T-helper 2 cell treated with Interferon-gamma antibody and Interleukin-4, amounts not matched to agents 5 μg/mL and 100 μg/mL, for 36 hours (primary cell): ENCODE measurements at regions not wholly inside any gene's neighbourhood (a gene's known extent, or its start where the extent isn't known, plus 50 kb on each side); places are given as distances from the start of the nearest gene placed in this dataset.

Experiments used
- DNase-seq: peaks from one replicate; pipeline ENCODE4 v3.0.0; 2021; ENCODE audit warnings: low spot score
- H3K27ac Mint-ChIP-seq: one replicate; pipeline ENCODE4 v1.8.0; 2021; ENCODE audit warnings: mild to moderate bottlenecking, mixed read lengths
- H3K27me3 Mint-ChIP-seq: one replicate; pipeline ENCODE4 v1.8.0; 2021; ENCODE audit warnings: low read depth, mixed read lengths
- H3K36me3 Mint-ChIP-seq: one replicate; pipeline ENCODE4 v1.8.0; 2021; ENCODE audit warnings: low read depth, mixed read lengths
- H3K4me1 Mint-ChIP-seq: one replicate; pipeline ENCODE4 v1.8.0; 2021; ENCODE audit warnings: low read depth, mixed read lengths
- H3K4me3 Mint-ChIP-seq: one replicate; pipeline ENCODE4 v1.8.0; 2022; ENCODE audit warnings: mild to moderate bottlenecking, moderate library complexity, mixed read lengths
- H3K9me3 Mint-ChIP-seq: one replicate; pipeline ENCODE4 v1.8.0; 2021; ENCODE audit warnings: mixed read lengths

DNA sequence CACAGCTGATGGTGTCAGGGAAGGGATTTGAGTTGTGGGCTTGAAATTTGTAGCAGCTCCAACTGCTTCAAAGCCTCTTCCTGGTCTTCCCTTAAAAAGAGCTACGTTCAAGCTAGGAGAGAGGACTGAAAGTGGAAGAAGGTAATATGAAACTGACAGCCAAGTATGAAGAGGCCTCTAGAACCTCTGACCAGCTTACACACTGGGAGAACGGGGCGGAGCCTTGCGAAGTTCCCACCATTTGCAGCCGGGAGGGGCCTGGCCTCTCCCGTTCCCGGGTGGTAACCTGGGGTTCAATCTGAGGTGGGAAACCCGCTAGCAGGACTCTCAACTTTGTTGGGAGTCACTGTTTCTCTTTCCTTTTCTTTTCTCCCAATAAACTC is 97.8 kb upstream of the PDE10A start:
- Mint-ChIP-seq H3K9me3 (peaks cover 3% of the 10 kb centered on the region), H3K36me3 (no peaks in the 10 kb centered on the region), H3K4me1 (no peaks in the 10 kb centered on the region), H3K4me3 (no peak overlapping the region), H3K27me3 (peaks cover under 1% of the 10 kb centered on the region), H3K27ac (no peak overlapping the region)
- no peak for DNase-seq

DNA sequence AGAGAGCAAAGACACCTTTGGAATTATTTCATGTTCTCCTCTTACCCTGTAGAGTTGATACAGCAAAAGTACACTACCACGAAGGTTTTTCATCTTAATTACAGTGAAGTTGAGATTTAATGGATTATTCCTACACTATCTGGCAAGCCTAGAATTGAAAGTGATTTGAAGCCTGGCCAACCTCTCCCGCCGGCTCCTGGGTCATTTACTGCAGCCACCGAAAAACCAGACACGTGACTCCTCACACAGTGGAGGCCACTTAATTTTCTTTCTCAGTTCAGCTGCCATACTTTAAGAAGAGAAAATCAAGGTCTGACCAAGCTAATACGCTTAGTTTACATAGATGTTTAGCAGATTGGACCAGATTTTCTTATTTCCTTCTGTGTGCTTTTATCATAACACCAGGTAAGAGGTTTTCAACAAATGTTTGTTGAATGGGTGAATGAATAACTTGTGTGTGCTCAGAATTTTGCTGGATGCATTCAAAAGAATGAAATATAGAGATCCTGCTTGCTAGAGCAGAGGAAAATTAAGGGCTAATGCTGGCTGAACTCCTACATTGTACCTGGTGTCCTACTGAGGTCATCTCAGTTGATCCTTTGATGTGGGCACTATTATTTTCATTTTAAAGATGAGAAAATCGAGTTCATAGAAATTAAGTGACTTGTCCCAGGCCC is 97.2 kb upstream of the PDE10A start:
- Mint-ChIP-seq H3K4me1 (no peaks in the 10 kb centered on the region), H3K27me3 (peaks cover 5% of the 10 kb centered on the region), H3K9me3 (peaks cover 3% of the 10 kb centered on the region), H3K36me3 (no peaks in the 10 kb centered on the region), H3K27ac (no peak overlapping the region), H3K4me3 (no peak overlapping the region)
- no peak for DNase-seq

DNA sequence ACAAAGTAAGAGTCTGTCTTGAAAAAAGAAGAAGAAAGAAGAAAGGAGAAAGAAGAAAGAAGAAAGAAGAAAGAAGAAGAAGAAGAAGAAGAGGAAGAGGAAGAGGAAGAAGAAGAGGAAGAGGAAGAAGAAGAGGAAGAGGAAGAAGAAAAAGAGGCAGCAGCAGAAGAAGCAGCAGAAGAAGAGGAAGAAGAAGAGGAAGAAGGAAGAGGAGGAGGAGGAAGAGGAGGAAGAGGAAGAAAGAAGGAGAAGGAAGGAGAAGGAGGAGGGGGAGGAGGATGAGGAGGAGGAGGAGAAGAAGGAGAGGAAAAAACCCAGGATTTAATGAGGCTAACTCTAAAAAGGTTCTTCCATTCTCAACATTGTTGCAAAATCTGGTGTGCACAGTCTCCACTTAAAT is 95.4 kb upstream of the PDE10A start:
- Mint-ChIP-seq H3K27me3 (peaks cover 6% of the 10 kb centered on the region), H3K27ac (no peak overlapping the region), H3K9me3 (peaks cover 3% of the 10 kb centered on the region), H3K4me1 (no peaks in the 10 kb centered on the region), H3K4me3 (no peak overlapping the region), H3K36me3 (no peaks in the 10 kb centered on the region)
- no peak for DNase-seq

DNA sequence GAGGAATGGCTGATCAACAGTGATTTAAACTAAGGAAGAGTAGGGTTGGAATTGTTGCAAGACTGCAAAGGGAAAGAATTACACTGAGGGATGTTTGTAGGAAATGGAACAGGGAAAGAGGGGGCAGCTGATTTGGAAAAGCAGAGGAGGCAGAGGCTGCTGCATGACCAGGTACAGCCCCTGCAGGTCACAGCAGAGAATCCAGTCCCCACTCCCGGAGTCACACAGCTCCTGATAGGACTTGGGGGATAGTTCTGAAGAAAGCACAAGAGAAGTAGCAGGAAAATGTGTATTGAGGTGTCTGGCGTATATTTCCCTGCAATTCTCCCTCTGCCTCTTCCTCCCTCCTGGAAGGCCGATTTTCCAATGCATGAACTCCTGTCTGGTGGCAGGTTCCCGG is 92.5 kb upstream of the PDE10A start:
- no peak overlapping the region for H3K4me3 Mint-ChIP-seq
- H3K27ac Mint-ChIP-seq: no peak overlapping the region
- H3K27me3 Mint-ChIP-seq: peaks cover 6% of the 10 kb centered on the region
- H3K4me1 Mint-ChIP-seq: no peaks in the 10 kb centered on the region
- no peaks in the 10 kb centered on the region for H3K36me3 Mint-ChIP-seq
- H3K9me3 Mint-ChIP-seq: no peaks in the 10 kb centered on the region
- DNase-seq: no peak

DNA sequence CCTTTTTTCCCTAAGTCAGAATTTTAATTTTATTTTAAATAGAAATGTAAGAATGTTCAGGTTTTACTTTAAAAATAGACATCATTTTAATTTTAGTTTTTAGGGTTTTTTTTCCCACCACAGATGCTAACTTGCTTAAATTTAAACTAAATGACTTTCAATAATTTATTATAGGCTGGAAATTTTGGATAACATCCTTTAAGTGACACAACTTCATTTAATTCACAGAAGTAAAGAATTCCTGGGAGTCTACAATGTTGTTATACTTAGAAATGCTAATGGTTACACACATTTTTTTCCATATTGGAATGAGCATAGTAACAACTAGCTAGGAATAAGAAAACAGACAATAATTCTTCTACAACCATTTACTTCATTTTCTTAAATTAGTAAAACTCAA is 90.5 kb upstream of the PDE10A start:
- Mint-ChIP-seq H3K4me1 (no peaks in the 10 kb centered on the region), H3K4me3 (no peak overlapping the region), H3K27me3 (peaks cover 6% of the 10 kb centered on the region), H3K27ac (no peak overlapping the region), H3K36me3 (no peaks in the 10 kb centered on the region), H3K9me3 (peaks cover 6% of the 10 kb centered on the region)
- no peak for DNase-seq

DNA sequence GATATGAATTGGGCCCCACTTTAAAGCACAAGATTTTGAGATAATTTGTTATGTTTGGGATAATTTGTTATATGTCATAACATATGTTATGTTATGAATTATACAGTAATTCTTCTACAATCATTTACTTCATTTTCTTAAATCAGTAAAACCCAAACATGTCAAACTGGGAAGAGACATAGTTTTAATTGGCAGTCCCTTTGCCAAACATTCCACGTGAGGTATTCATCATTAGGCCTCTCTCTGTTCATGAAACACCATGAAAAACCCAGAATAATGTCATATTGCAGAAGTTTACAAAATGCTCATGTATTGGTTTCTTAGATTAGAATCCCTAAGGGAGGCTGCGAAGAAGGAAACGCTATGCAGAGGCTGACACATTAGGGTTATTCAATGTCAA is 89.4 kb upstream of the PDE10A start:
- H3K36me3 Mint-ChIP-seq: no peaks in the 10 kb centered on the region
- DNase-seq: no peak
- no peak overlapping the region for H3K4me3 Mint-ChIP-seq
- no peak overlapping the region for H3K27ac Mint-ChIP-seq
- no peaks in the 10 kb centered on the region for H3K4me1 Mint-ChIP-seq
- H3K27me3 Mint-ChIP-seq: peaks cover 6% of the 10 kb centered on the region
- peaks cover 6% of the 10 kb centered on the region for H3K9me3 Mint-ChIP-seq

DNA sequence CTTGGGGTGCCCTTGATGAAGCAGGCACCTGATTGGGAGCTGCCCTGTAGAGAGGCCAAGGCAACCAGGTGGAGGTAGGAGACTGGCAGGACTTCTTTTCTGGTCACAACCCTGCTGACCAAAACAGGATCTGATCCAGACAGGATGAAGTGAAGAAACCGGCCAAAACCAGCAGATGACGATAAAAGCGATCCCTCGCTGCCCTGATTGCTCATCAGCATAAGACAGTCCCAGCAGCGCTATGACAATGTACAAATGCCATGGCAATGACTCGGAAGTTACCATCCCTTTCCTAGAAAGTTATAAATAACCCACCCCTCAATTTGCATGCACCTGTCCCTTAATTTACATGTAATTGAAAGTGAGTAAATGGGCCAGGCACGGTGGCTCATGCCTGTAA is 88.4 kb upstream of the PDE10A start:
- no peak overlapping the region for H3K27ac Mint-ChIP-seq
- no peaks in the 10 kb centered on the region for H3K4me1 Mint-ChIP-seq
- no peak for DNase-seq

DNA sequence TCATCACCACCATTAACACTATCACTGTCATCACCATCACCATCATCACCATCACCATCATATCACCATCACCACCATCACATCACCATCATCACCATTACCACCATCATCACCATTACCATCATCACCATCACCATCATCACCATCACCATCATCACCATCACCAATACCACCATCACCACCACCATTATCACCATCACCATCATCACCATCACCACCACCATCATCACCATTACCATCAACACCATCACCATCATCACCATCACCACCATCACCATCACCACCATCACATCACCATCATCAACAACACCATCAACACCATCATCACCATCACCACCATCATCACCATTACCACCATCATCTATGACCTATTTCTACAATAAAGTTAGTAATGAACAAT is 86.1 kb upstream of the PDE10A start:
- Mint-ChIP-seq H3K4me1 (peaks cover 3% of the 10 kb centered on the region), H3K9me3 (peaks cover 6% of the 10 kb centered on the region), H3K36me3 (no peaks in the 10 kb centered on the region), H3K27me3 (no peaks in the 10 kb centered on the region), H3K4me3 (no peak overlapping the region), H3K27ac (no peak overlapping the region)
- DNase-seq: no peak

More for the DNA sequence above, 88.4 kb upstream of the PDE10A start:
- Mint-ChIP-seq H3K27me3 (peaks cover 6% of the 10 kb centered on the region), H3K9me3 (peaks cover 6% of the 10 kb centered on the region), H3K36me3 (no peaks in the 10 kb centered on the region), H3K4me3 (no peak overlapping the region)

DNA sequence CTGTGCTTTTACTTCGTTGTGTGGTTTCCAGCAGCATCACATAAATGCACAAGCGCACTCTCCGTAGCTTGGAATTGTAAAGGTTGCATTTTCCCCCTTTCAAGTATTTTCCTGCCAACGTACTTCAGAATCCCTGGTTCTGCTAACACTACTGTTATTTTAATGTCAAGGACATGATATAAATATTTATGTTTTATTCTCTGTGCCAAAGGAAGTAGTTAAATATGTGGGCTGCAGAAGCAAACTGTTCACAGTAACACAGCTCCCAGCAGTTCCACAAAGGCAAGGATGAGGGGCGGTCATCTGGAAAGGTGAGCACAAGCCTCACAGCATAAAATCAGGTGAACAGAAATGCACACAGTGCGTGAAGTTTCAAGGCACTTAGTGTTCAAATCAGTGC is 85.3 kb upstream of the PDE10A start:
- Mint-ChIP-seq H3K27me3 (no peaks in the 10 kb centered on the region), H3K4me1 (peaks cover 8% of the 10 kb centered on the region), H3K27ac (no peak overlapping the region), H3K36me3 (no peaks in the 10 kb centered on the region), H3K9me3 (peaks cover 6% of the 10 kb centered on the region), H3K4me3 (no peak overlapping the region)
- DNase-seq: no peak

DNA sequence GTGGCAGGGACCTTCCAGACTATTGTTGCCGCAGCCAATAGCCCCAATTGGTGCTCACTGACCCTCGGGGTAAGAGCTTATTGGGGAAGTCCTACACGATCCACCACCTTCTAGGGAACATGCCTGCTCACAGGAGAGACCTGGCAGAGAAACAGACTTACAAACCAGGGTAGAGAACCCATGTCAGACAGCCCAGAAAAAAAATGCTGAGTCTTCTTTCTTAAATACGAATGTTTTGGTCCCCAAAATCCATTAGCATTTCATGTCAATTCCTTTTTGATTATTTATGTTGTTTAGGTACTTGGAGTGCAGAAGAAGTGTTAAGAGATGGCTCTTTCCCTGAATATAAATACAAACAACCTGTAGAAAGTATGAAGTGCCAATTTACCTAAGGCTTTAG is 84.9 kb upstream of the PDE10A start:
- Mint-ChIP-seq H3K4me3 (no peak overlapping the region), H3K27ac (no peak overlapping the region), H3K9me3 (peaks cover 6% of the 10 kb centered on the region), H3K36me3 (no peaks in the 10 kb centered on the region), H3K27me3 (no peaks in the 10 kb centered on the region), H3K4me1 (peaks cover 9% of the 10 kb centered on the region)
- no peak for DNase-seq

DNA sequence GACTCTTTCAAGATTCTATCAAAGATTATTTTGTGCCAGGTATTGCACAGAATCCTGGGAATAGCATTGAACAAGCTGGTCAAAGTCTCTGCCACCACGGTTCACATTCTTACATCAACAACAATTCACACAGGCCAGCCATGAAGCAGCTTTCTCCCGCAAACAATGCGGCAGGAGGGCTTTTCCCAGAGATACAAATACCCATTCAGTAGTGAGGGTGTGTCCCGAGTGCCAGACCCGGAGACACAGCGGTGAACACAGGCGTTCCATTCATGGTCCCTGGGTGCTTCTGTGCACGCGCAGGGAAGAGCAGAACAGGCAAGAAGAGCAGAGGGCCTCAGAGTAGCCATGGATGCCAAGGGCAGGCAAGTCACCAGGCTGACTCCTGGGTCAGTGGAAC is 83.3 kb upstream of the PDE10A start:
- Mint-ChIP-seq H3K9me3 (peaks cover 6% of the 10 kb centered on the region), H3K27me3 (no peaks in the 10 kb centered on the region), H3K4me1 (peaks cover 9% of the 10 kb centered on the region), H3K36me3 (no peaks in the 10 kb centered on the region), H3K4me3 (no peak overlapping the region), H3K27ac (peak overlapping the region; percentile 22)
- no peak for DNase-seq

DNA sequence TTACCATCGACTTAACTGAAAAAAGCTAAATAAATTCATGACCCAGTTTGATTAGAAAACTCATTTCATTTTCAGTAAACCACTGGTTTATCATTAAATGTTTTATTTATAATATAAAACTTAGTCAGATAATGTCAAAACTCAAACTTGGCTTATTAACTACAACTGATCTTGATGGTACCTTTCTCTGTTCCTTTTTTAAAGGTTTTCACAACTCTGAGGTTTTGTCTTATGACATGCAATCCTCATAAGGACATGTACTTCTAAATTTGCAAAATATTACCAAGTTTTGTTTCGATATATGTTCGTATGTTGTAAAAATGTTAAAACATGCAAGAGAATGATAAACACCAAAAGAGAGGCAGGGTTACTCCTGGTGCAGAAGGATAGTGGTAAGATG is 82.5 kb upstream of the PDE10A start:
- peaks cover 6% of the 10 kb centered on the region for H3K9me3 Mint-ChIP-seq
- H3K4me3 Mint-ChIP-seq: no peak overlapping the region
- DNase-seq: no peak
- no peaks in the 10 kb centered on the region for H3K36me3 Mint-ChIP-seq
- H3K27me3 Mint-ChIP-seq: no peaks in the 10 kb centered on the region
- H3K4me1 Mint-ChIP-seq: peaks cover 9% of the 10 kb centered on the region
- no peak overlapping the region for H3K27ac Mint-ChIP-seq

DNA sequence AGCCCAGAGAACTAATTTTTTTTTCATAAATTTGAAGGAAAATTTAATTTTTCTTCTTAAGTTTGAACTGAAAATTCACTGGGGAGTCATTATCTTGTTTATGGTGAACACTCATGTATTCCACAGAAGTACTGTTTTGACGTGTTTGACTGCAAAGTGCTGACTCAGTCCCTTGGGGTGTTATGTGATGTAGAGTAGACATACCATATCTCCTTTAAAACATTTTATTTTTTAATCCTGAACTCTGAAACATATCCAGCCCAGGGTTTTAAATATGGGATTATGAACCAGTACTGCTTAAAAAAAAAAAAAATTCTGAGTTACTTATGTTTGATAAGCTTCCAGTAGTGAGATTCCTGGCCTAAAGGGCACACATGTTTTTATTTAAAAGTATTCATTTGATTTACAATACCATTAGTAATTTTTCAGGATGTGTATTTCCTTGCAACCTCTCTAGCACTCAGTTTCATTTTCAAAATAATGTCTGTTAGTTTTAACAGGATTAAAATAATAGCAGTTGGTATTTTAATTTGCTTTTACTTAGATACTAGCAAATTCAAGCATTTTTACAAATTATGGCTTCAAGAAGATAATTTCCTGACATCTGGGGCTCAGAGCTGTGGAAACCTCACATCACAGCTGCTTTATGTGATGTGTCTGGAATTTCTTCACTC is 81.7 kb upstream of the PDE10A start:
- H3K36me3 Mint-ChIP-seq: no peaks in the 10 kb centered on the region
- no peak overlapping the region for H3K4me3 Mint-ChIP-seq
- peaks cover 9% of the 10 kb centered on the region for H3K4me1 Mint-ChIP-seq
- no peaks in the 10 kb centered on the region for H3K27me3 Mint-ChIP-seq
- peak; percentile 30 for DNase-seq
- H3K27ac Mint-ChIP-seq: no peak overlapping the region
- H3K9me3 Mint-ChIP-seq: peaks cover 6% of the 10 kb centered on the region

DNA sequence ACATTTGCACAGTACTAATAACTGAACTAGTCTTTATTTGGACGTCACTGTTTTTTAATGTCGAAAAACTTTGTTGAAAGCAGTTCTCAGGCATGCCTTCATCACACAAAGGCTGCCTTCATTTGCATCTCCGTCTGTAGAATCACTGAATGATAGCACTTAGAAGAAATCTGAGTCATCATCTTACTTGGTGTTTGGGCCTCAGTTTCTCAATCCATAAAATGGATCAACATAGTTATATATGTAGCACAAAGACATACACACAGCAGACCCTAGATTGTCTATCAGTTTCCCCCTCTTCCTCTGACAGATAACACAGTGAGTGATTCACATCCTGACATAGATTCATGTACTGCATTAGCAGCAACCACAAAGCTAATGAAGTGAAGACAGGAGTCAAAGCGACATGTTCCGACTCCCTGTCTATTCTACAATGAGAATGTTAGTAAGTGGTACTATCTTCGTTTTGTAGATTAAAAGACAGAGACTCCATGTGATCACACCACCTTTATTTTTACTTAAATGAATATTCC is 80.4 kb upstream of the PDE10A start:
- Mint-ChIP-seq H3K27me3 (no peaks in the 10 kb centered on the region), H3K4me3 (peak overlapping the region; percentile 11), H3K36me3 (no peaks in the 10 kb centered on the region), H3K4me1 (peaks cover 9% of the 10 kb centered on the region), H3K9me3 (peaks cover 6% of the 10 kb centered on the region), H3K27ac (no peak overlapping the region)
- no peak for DNase-seq

DNA sequence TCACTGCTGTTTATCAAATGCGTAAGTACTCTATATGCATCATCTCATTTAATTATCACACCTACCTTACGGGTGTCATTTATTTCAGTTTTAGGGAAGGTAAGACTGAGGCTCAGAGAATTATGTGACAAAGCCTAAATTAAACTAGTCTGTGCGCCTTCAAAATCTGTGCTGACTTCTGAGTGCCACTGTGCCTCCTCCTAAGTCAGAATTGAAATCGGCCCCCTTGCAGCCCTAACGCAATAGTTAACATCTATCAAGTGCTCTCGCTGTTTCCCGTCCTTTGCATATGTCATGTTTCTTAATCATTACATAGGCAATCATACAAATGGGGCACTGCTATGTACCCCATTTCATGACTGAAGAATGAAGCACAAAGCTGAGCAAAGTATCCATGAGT is 79.0 kb upstream of the PDE10A start:
- DNase-seq: no peak
- Mint-ChIP-seq H3K36me3 (no peaks in the 10 kb centered on the region), H3K4me1 (peaks cover 9% of the 10 kb centered on the region), H3K9me3 (peaks cover 10% of the 10 kb centered on the region), H3K27me3 (no peaks in the 10 kb centered on the region), H3K27ac (no peak overlapping the region), H3K4me3 (no peak overlapping the region)
